H1 (cell line): ENCODE measurements at regions not wholly inside any gene's neighbourhood (a gene's known extent, or its start where the extent isn't known, plus 50 kb on each side); places are given as distances from the start of the nearest gene placed in this dataset.

Experiments used
- CTCF ChIP-seq, 3 experiments: IDR thresholded peaks; 1 replicate in 2 of 3; 2 replicates in 1 of 3; pipeline versions ENCODE4 v1.5.1 to v1.6.1; 2011; ENCODE audit warnings: low read length in 3 of 3, mild to moderate bottlenecking in 3 of 3, inconsistent platforms in 2 of 3, low read depth in 1 of 3, moderate library complexity in 1 of 3; ENCODE audit not compliant: insufficient read depth in 1 of 3; ENCODE audit errors: control extremely low read depth in 1 of 3
- E2F6 ChIP-seq: IDR thresholded peaks from 2 replicates; pipeline ENCODE4 v1.6.1; 2012; ENCODE audit warnings: inconsistent platforms
- EGR1 ChIP-seq: IDR thresholded peaks from 2 replicates; pipeline ENCODE4 v1.6.1; 2011; ENCODE audit warnings: low read depth, low read length, borderline replicate concordance
- SP2 ChIP-seq: IDR thresholded peaks from 2 replicates; pipeline ENCODE4 v1.6.1; 2012; ENCODE audit warnings: mild to moderate bottlenecking, low read length, inconsistent platforms
- USF2 ChIP-seq: IDR thresholded peaks from 2 replicates; pipeline ENCODE4 v1.6.1; 2011; ENCODE audit warnings: low read length, improper control_type of control experiment

GRCh38 chr11:110373051-110373702 lies 56.6 kb upstream of the FDX1 start (continued):
- TF ChIP-seq CTCF (IDR thresholded peaks at IDR 0.05; ENCODE audit: control extremely low read depth in 1 of 3, insufficient read depth in 1 of 3, low read depth in 1 of 3, low read length in 3 of 3), result no peak
- TF ChIP-seq EGR1, result no peak
- TF ChIP-seq SP2, result no peak
- TF ChIP-seq E2F6, result no peak
- no peak for TF ChIP-seq USF2
